Stimulated activated CD4-positive, alpha-beta T cell treated with anti-CD3 and anti-CD28 coated beads, Interleukin-4, amount 100 ng/mL, for 24 hours (primary cell): ENCODE measurements at regions not wholly inside any gene's neighbourhood (a gene's known extent, or its start where the extent isn't known, plus 50 kb on each side); places are given as distances from the start of the nearest gene placed in this dataset.
"Not testable (repeated sequence)": the region's sequence is repeated elsewhere in the genome, so short reads cannot be mapped to it uniquely, and the experiment has no call there.

ENCODE experiments used
- DNase-seq: peaks from one replicate; pipeline ENCODE4 v3.0.0-alpha.2; 2020

DNA sequence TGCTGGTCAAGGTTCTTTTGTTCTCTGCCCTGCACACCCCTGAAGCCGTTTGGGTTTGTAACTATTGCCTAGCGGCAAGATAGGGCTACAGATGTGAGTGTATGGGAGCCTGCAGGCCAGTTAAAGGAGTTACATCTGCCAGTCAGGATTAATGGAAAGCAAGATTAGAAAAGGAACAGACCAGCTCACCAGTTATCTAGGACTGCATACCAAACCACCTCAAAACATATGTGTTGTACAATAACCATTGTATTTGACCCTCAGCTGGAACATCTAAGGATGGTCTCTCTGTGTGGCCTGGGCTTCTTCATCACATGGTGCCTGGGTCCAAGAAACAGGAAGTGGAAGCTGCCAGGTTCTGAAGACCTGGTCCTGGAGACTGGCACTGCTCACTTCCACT, 52.5 kb upstream of the FBXO28 start:
- DNase-seq: no peak

DNA sequence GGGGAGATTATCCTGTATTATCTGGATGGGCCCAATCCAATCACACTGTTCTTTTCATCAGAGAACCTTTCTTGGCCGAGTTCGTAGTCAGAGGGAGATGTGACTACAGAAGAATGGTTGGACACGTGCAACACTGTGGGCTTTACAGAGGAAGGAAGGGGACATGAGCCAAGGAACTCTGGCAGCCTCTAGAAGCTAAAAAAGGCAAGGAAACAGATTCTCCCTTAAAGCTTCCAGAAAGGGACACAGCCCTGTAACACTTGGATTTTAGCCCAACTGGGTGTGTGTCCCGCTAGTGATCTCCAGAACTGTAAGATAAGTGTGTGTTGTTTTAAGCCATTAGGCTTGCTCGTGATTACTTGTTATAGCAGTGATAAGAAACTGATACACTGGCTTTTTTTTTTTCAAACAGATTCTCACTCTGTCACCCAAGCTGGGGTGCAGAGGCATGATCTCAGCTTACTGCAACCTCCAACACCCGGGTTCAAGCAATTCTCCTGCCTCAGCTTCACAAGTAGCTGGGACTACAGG, 53.9 kb upstream of the FBXO28 start:
- no peak for DNase-seq

DNA sequence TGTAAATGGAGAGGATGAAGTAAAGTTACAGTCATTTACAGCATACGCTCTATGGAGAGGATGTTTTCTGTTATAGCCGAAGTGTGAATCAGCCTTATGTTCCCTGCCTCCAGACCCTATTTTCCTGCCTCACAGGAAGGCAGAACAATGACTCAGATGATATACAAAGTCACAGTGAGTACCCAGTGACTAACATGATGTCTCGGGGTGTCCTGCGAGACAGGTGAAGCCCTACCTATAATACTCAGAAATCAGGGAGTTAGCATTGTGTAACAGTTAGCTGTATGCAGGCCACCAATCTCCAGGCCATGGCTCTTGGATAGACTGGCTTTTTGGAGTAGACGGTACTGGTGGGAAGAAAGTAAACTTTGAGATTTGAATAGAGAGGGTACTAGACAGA, 55.6 kb upstream of the FBXO28 start:
- DNase-seq: no peak

DNA sequence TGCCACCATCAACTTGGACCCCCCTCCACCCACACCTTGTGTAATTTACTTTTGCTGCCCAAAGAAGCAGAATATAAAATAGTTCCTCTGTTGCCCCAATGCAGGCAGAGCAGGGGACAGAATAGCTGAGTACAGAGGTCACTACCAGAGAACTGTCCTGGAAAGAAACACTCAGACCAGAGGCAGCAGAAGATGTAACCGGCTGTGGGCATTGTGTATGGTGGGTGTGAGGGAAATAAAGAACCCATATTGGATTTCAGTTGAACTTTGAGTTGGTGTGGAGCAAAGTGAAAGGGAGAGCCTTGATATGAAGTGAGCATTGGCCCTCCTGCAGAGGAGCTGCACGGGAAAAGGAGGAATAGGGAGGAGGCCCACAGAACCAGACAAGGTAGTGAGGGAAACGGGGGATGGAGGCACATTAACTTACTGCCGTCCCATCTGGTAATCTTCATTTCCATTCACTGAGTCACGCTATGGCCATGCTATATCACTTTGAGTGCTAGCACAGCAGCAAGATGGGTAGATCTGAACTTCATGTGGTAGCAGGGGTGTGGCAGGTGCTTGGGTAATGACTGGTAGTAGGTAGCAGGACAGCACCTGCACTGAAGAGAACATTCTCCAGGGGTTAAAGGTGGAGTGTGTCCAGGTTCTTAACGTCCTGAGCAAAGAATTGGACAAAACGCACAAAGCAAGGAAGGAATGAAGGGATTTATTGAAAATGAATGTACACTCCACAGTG, 56.3 kb upstream of the FBXO28 start:
- DNase-seq: no peak

DNA sequence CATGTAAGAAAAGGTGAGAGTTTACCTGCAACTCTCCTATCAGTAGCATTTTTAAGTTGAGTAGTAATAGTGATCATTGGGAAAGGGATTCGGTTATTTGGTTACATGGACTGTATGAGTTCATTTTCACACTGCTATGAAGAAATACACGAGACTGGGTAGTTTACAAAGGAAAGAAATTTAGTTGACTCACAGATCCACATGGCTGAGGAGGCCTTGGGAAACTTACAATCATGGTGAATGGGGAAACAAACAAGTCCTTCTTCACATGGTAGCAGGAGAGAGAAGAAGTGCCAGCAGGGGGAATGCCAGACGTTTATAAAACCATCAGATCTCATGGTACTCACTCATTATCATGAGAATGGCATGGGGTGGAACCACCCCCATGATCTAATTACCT, 59.3 kb upstream of the FBXO28 start:
- DNase-seq: no peak

DNA sequence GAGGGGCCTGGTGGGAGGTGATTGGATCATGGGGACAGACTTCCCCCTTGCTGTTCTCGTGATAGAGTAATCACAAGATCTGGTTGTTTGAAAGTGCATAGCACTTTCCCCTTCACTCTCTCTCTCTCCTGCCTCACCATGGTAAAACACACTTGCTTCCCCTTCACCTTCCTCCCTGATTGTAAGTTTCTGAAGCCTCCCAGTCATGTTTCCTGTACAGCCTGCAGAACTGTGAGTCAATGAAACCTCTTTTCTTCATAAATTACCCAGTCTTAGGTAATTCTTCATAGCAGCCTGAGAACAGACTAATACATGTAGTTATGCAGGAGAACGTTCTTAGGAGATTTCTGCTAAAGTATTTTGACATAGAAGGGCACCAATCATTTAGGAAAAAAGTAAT, 59.9 kb upstream of the FBXO28 start:
- DNase-seq: no peak

DNA sequence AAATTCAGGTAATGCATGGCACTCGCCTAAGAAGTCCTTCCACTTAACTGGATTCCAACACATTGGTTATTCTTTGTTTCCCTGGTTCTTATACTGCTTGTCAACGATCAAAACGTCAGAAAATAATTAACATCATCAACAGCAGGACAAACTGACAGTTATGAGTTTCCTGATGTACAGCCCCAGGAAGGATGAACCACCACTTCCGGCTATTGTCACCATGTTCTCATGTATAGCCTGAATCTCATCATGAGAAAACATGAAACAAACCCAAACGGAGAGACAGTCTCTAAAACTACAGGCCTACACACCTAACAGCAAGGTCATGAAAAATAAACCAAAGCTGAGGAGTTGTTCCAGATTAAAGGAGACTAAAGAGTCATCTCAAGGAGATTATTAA, 60.5 kb upstream of the FBXO28 start:
- DNase-seq: no peak

DNA sequence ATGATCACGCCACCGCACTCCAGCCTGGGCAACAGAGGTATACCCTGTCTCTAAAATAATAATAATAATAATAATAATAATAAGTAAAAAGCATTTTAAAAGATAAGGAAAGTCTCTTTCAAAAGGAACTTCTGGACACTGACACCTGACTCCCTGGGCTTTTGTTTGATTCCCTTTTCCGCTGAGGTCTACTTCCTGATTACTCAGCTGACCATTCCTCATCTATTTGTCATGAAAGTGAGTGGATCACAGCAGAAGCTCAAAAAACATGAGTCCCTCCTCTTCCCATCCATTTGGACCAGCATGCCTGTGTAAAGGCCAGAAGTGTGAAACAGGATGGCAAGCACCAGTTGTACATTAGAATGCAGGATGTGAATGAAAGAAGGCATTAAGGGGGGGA, 61.1 kb upstream of the FBXO28 start:
- DNase-seq: no peak

DNA sequence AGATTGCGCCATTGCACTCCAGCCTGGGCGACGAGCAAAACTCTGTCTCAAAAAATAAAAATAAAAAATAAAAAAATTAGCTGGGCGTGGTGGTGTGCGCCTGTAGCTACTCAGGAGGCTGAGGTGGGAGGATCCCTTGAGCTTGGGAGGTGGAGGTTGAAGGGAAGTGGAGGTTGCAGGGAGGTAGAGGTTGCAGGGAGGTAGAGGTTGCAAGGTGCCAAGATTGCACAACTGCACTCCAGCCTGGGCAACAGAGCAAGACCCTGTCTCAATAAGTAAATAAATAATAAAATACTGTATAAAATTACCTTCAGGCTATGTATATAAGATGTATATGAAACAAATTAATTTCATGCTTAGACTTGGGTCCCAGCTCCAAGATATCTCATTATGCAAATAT, 62.1 kb upstream of the FBXO28 start:
- DNase-seq: not testable (repeated sequence)

DNA sequence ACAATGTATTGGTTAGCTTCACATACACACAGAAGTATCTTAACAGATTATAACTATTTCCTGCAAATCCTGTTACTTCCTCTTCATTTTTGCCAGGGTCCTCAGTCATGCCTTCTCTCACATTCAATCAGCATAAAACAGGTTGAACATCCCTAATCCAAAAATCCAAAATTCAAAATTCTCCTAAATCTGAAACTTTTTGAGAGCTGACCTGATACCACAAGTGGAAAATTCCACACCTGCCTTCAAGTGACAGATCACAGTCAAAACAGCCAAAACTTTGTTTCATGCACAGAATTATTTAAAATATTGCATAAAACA, 62.9 kb upstream of the FBXO28 start:
- DNase-seq: no peak

DNA sequence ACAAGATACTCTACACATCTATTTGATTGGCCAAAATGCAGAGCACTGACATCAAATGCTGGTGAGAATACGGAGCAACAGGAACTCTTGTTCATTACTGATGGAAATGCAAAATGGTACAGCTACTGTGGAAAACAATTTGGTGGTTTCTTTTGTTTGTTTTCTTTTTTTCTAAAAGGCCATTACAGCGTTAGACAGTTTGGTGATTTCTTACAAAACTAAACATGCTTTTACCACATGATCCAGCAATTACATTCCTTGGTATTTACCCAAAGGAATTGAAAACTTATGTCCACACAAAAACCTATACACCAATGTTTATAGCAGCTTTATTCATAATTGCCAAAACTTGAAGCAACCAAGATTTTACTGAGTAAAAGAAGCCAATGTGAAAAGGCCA, 66.4 kb upstream of the FBXO28 start:
- no peak for DNase-seq

DNA sequence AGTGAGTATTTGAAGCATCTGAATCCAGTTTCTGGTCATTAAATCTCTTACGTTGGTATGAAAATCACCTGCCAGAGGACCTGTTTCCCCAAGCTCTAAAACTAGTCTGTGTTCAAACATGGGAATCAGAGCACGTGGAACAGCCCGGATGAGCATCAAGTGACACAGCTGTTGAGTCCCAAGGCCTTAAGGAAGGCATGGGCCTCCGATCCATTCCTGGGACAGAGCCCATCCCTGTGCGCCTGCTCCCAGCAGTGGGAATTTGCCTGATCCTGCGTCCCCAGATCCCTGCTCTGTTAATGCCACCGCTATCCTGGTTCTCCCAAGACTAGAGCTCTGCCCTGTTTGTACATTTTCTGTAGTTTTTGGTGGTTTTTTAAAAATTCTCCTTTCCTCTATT, 68.4 kb upstream of the FBXO28 start:
- DNase-seq: no peak

DNA sequence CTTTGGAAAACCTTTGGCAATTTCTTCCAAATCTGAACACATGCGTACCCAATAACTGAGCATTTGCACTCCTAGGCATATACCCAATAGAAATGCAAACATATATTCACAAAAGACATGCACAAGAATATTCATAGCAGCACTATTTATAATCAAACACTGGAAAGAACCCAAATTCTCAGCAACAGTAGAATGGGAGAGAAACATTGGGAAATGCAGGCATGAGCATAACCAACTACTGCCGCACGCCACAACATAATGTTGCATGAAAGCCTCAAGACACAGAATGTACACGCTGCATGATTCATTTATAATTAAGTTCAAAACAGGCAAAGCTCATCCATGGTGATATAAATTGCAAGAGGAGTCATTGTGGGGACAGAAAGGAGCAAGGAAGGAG, 69.5 kb upstream of the FBXO28 start:
- DNase-seq: no peak

DNA sequence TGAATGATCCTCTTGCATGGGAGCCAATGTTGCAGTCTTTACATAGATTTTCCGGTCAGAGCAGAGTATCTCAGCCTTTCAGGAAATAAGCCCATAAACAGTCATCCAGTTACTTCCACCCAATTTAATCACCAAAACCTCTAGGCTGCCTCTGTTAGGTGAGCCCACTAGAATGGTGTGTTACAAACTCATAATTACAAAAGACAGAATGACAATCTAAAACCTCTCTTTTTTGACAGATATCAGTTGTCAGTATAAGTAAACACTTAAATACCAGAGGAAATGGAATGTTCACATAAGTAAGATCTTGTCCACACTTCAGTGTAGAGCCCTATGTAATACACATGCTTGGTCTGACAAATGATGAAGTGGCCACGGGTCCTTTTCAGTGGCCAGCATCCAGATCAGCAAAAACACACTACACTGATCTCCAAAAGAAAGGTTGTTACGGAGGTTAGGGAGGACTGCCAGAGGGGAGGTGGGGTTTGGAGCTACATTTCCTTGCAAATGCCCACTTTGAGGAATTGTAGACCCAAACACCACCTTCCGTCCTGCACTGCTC, 71.3 kb upstream of the FBXO28 start:
- no peak for DNase-seq

DNA sequence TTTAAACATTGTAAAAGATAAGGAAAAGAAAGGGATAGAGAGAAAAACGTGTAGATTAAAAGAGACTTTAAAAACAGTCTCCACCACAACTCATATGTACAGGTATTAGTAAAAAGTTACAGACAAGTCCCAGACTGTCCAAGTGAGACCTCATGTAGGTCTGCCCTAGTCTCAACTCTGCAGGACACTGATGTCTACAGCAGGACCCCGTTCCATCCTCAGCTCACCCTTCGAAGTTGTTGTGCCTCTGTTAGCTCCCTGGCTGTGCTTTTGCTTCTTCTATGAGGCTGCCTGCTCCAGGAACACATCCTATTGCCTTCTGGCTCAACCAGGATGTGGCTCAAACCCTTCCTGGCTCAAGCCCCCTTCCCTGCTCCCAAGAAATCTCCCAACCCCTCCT, 72.9 kb upstream of the FBXO28 start:
- no peak for DNase-seq

DNA sequence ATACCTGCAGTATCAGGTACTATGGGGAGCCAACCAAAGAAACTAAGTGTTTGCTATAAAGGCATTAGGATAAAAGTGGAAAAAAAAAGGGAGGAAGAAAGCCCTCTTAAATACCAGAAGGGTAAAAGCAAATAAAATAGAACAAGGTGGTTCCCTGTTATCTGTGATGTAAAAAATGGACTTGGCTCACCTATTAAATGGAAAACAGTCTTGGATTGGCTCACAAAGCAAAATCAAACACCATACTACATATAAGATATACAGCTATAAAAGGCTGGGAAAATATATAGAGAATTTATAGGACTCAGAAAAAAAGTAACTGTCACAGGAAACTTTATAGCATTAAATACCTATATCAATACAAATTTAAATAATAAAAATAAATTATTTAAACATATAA, 73.5 kb upstream of the FBXO28 start:
- DNase-seq: not testable (repeated sequence)

DNA sequence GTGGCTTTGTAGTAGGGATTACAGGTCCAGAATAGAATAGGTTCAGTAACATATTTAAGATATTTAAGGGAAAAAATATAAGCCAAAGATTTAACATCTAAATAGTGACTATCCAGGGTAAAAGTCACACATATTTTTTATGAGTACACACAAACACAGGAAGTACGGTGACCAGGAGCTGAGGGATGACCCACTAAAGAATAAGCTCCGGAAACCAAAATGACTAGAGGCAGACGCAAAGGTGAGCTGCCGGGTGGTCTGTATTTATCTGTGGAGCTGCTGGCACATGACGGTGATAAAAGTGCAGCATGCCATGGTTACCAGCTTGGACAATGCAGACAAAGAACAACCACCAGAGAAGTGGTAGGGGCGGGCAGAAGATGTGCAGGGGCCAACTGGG, 73.9 kb upstream of the FBXO28 start:
- not testable (repeated sequence) for DNase-seq

DNA sequence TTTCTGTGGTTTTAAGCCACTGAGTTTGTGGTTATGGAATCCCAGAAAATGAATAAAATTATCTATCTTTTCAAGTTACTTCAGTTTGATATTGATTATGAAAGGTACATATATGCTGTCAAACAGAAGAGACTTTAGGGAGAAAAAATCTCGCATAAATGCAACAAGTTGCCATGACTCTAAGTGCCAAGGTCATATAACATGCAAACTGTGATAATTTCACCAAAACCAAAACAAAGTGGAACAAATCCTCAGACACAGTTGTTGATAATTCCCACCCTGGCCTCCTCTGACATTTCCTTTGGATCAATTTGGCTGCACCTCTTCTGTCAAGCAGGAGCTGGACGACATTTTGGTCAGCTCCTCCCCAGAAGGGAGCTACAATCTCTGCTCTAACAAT, 75.1 kb upstream of the FBXO28 start:
- DNase-seq: not testable (repeated sequence)

DNA sequence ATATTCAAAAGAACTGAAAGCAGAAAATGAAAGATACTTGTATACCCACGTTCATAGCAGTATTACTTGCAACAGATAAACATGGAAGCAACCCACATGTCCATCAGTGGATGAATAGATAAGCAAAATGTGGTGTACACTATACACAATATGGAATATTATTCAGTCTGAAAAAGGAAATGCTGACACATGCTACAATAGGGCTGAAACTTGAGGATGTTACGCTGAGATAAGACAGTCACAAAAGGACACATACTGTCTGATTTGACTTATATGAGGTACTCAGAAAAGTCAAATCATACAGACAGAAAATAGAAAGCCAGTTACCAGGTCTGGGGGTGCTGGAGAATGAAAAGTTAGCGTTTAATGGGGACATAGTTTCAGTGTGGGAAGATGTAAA, 76.5 kb upstream of the FBXO28 start:
- DNase-seq: not testable (repeated sequence)

DNA sequence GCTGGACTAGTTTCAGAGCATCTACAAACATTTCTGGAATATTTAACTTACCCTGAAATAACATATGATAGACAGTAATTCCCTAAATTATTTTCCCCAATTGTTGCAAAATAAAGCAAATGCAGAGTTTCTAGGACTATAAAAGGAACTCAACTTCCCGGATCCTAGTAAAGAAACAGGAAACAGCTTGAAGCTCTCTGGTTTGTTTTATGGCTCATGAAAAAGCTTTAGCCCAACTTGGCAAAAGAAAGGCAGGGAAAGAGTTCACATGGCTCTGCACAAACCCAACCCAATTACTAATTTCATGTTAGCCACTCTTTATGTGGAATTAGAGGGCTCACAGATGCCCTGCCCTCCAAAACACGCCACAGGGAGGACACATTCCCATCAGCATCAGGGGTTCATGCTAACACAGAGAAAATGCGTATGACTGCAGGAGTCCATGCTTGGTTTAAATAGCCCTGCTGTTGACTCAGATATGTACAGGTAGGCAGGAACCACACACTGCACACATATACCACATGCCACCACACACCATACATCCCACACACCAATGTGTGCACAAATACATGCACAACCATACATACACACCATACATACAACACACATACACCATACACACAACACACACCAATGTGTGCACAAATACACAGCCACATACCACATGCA, 81.2 kb upstream of the FBXO28 start:
- DNase-seq: not testable (repeated sequence)

DNA sequence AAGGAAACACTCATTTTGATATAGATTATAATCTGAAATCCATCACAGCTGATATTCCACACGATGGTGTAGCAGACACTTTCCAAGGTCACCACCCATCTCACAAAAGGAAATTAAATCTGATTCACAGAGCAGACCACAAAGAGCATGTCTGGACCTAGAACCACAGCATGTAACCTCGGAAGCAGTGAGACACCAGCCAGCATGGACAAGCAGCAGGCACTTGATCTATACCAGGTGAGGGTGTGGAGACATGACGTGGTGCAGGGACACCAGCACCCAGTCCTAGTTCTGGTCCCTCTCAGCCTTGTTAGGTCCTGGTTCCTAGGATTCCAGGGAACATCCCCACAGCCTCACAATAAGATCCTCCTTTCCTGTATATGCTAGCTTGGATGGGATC, 81.9 kb upstream of the FBXO28 start:
- DNase-seq: not testable (repeated sequence)

DNA sequence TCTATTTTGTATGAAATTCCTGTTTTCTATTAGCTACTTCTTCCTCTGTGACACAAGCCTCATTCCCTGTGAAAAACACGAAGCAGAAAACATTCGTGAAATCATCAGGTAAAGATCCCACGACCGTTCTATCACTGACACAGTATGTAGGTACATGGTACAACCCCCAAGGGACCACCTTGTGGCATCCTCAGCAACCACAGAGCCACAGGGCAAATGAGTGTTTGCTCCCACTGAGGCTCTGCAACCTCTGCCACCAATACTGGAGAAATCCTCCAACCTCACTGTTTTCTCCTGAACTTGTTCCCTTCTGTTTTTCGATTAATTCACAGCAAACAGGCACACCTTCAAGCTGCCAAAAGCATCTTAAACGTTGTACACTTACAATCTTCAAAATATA, 83.7 kb upstream of the FBXO28 start:
- not testable (repeated sequence) for DNase-seq

DNA sequence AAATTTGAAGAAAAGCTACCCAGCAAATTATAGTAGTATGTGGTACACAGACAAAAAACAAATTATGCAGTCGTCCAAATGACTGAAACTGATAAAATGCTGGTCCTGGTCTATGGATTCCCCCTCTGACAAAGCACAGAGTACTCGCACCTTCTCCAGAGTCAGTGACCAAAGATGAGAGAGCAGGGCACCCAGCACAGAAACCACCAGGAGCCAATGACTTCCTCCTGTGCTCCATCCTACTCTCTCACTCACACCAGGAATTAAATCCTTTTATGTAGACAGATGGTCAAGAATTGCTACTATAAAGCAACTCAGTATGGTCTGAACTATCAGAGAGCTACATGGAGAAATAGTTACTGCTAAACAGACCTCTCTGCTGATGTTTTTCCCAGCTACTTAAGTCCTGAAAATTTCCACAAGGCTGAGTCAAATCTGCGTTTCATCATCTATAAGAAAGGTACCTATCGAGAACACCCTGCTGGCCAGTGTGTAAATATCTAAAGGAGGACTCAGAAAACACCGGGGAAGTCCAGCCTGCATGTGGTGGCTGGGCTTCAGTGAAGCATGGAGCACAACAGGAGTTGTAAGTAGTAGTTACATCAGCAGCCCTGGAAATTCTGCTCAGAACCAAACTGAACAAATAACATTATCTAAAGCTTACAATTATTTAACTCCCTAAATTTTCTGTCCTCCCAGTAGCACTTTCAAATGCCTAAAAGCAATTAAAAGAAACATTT, 84.5 kb upstream of the FBXO28 start:
- not testable (repeated sequence) for DNase-seq

DNA sequence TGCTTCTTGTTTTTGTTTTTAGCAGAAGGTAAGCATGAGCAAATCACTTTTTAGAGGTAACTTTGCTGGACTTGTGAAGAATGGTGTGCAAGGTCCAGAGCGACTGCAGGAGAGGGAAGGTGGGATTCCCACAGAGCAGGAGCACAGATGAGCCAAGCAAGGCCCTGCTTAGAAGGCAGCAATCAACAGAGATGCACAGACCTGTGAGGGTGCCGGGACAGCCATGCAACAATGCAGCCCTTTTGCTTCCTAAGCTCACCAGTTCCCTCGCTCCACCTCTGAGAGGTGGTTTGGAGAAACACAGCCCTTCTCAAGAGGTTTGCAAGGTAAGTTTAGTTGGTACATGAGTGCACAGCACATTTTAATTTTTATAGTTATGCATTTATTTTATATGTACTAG, 85.1 kb upstream of the FBXO28 start:
- not testable (repeated sequence) for DNase-seq
